Iris pigment epithelial cell (primary cell): ENCODE measurements at regions not wholly inside any gene's neighbourhood (a gene's known extent, or its start where the extent isn't known, plus 50 kb on each side); places are given as distances from the start of the nearest gene placed in this dataset.

Experiments used
- DNase-seq: peaks from one replicate; pipeline ENCODE4 v3.0.0-alpha.2; 2011; ENCODE audit warnings: low read depth

- DNase-seq, result no peak
These were observed 1531.1 kb upstream of the MIR17HG start for GRCh38 chr13:89816404-89816803.

DNA sequence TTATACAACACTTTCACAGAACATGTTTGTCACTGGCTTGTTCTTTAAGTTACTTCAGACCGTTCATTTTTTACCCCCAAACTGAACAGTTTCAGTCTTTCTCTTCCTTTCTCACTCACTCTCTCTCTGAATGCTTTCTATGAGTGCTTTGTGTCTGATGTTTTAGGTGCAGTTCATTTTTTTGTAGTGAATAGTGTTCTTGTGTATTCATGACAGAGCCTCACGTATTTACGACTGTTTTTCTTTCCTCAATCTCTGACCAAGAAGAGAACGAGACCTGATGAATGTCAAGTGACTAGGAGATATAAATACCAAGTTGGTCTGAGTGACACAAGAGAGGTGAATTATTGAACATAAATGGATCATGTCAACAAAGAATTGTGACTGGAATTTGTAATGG, 1525.0 kb upstream of the MIR17HG start:
- DNase-seq, result no peak

DNA sequence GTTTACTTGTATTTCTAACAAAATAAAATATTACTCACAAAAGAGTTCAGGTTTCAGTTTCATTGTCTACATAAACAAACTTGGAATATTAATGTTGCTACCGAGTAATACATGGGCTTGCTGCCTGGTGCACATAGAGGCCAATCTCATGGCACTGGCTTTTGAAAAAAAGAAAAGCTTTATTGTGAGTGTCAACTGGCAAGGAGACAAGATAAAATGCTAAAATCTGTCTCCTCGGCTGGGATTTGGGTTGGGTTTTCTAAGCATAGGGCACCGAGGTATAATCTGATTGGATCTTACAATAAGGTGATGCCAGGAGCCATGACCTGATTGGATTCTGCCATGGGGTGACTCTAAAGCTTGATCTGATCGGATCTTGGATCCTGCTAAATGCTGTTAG, 1519.9 kb upstream of the MIR17HG start:
- no peak for DNase-seq

- DNase-seq, result no peak
These were observed 1519.0 kb upstream of the MIR17HG start for GRCh38 chr13:89828506-89828905.

GRCh38 chr13:89831157-89831556, 1516.3 kb upstream of the MIR17HG start:
- DNase-seq, result no peak

GRCh38 chr13:89832827-89833226, 1514.7 kb upstream of the MIR17HG start:
- DNase-seq, result no peak

GRCh38 chr13:89843621-89844020, 1503.9 kb upstream of the MIR17HG start:
- no peak for DNase-seq

- no peak for DNase-seq
These were observed 1501.6 kb upstream of the MIR17HG start for GRCh38 chr13:89845874-89846273.

DNA sequence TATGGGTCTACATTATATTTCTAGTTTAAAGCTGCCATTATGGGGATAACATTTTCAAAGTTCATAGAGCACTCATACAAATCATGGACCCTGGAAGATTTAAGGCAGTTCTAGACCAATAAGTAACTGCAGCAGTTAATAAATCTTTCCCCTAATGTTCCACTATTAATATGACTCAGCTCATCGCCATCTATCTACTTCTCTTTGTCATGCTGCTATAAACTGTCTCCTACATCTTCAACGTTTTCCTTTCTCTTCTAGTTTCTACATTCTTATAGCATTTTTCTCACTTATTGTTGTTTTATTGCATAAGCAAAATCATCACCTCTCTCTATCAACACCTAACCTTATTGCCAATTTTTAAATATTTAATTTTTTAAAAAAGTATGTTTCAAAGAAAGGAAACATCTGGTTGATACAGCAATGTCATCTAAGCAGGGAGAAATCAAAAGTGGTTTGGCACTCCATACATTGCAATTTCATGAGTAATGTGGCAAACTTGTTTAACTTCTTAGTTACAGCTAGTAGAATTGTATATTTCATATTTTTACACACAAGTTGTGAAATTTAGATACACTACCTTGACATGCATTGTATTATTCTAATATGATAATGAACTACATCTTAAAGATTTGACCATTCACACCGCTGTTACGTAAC, 1500.4 kb upstream of the MIR17HG start:
- DNase-seq, result peak; percentile 25

DNA sequence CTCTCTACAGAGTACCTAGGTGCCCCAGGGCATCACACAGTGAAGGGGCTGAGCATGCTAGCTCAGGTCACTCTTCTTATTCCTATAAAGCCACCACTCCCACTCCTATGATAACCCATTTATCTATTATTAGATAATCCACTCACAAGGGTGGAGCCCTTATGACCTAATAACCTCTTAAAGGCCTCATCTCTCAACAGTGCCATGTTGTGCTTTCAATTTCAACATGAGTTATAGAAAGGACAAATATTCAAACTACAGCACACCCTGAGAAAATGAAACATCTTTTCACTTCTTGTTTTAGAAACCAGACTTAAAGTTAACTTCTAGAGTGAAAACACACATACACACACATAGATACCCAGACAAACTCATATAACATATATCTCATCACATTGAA, 1494.9 kb upstream of the MIR17HG start:
- no peak for DNase-seq

- DNase-seq, result no peak
These were observed 1491.0 kb upstream of the MIR17HG start for GRCh38 chr13:89856512-89856911.

- DNase-seq, result no peak
These were observed 1490.0 kb upstream of the MIR17HG start for GRCh38 chr13:89857502-89857901.

DNA sequence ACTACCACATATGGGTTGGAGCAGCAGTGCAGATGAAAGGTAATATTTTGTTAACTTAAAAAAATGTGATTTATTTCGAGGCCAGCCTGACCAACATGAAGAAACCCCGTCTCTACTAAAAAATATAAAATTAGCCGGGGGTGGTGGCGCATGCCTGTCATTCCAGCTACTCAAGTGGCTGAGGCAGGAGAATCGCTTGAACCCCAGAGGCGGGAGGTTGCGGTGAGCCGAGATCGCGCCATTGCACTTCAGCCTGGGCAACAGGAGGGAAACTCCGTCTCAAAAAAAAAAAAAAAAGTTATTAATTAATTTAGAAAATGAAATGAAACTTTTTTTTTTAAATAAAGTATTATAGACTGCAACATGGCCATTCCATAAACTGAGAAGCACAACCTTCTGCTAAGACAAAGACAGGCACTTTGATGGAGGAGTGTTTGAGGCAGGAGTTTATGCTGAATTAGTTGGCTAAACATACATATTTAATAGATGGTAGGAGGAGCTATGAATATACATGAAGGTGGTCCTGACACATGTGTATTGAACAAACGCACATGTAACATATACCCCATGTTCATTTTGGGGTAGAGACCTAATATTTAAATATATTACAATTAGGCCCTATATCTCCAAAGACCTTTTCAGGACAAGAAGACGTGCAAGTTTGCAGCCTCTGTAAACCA, 1485.3 kb upstream of the MIR17HG start:
- DNase-seq, result no peak

DNA sequence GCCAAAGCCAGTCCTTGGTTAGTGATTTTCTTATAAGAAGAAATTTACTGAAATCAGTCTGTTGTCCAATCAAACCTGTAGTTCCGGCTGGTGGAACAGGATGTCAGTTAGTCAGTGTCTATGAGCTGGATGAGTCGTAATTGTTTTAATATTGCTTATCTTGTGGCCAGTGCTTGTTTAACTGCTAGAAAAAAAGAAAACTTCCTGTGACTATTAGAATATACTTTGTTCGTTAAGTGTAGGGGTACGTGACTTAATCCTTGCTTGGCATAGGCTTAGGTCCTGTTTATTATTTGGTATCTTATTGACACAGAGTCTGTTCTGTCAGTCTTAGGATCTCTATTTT, 1484.8 kb upstream of the MIR17HG start:
- peak; percentile 4 for DNase-seq

DNA sequence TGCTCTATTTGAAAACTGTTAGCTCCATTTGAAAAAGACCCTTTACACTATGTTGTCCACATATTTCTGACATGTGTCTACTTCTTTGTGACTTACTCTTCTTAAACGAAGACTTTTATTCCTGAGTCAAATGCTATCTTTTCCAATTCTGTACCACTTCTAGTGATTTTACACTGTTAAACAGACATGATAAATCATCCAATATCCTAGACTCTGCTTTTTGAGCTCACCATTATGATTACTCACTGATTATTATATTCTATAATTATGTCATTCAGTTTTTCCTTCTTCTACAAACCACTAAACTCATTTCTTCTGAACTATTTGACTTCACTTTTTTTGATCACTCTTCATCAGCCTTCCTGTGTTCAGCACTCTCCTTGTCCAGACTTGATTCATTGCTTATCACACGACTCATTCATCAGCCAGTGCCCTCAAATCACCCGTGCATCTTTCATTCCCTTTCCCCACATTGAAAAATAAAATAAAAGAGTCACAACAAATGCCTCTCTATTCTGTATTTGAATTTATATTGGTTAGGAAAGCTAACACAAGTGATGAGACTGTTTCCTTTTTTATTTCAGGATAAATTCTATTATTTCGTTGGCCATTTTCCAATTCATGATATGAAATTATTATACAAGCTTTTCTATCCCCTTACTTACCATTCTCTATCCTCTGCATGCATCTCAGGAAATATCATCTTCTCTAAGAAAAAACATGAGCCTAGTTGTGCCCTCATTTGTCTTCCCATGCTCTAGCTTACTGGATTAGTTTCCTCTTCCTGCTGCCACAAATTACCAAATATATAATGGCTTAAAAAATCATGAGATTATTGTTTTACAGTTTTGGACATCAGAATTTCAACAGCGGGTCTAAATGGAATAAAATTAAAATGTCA, 1482.1 kb upstream of the MIR17HG start:
- DNase-seq, result peak; percentile 1

DNA sequence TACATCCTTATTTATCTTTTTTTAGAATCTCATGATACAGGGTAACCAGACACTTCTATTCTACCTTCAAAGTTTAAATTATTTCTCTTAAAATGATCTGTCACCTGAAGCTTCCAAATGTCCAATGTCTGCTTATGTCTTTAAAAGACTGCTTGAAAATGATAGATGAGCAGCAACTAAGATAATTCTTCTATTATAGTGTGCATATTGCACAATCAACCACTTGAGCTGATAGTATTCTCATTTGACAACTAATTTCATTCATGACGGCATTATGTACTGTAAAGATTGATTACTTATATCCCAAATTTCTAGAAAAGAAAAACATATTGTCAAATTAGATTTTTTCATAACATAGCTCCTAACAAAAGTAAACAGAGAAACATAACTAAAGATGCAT, 1478.2 kb upstream of the MIR17HG start:
- no peak for DNase-seq

DNA sequence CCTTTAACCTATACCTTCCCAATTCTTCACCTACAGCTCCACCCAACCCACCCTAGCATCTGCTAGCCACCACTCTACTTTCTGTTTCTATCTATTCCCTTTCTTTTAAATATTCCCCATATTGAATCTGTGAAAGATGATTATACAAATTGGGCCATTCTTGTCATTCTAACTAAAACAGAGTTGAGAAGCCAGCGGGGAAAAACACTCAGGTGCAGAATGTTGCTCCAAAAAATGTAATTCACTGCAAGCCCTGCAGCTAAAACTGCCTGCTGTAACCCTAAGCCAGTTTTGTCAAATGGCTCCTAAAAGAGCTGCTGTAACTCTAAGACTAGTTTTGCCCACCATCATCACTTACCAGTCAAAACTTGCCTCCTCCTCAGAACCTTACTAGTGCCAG, 1468.6 kb upstream of the MIR17HG start:
- DNase-seq, result no peak

DNA sequence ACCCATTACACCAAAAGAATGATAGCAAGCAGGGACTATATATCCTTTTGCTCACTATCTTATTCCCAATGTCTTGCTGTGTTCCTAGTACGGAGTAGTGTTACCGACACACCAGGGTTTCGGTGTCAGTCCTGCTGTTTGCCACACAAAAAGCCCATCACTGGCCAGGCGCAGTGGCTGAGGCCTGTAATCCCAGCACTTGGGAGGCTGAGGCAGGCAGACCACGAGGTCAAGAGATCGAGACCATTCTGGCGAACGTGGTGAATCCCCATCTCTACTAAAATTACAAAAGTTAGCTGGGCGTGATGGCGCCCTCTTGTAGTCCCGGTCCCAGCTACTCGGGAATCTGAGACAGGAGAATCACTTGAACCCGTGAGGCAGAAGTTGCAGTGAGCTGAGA, 1467.3 kb upstream of the MIR17HG start:
- no peak for DNase-seq

DNA sequence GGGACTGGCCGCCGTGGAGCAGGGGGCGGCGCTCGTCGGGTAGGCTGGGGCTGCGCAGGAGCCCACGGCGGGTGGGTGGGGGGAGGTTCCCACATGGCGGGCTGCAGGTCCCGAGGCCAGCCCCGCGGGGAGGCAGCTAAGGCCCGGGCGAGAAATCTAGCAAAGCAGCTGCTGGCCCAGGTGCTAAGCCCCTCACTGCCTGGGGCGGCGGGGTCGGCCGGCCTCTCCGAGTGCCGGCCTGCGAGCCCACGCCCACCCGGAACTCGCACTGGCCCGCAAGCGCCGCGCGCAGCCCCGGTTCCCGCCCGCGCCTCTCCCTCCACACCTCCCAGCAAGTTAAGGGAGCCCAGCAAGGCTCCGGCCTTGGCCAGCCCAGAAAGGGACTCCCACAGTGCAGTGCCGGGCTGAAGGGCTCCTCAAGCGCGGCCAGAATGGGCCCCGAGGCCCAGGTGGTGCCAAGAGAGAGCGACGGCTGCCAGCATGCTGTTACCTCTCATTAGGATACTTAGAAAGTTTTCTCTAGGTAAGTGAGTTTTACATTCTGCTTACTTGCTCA, 1463.5 kb upstream of the MIR17HG start:
- no peak for DNase-seq

- no peak for DNase-seq
These were observed 1456.7 kb upstream of the MIR17HG start for GRCh38 chr13:89890806-89891205.

- no peak for DNase-seq
These were observed 1456.1 kb upstream of the MIR17HG start for GRCh38 chr13:89891416-89891815.

DNA sequence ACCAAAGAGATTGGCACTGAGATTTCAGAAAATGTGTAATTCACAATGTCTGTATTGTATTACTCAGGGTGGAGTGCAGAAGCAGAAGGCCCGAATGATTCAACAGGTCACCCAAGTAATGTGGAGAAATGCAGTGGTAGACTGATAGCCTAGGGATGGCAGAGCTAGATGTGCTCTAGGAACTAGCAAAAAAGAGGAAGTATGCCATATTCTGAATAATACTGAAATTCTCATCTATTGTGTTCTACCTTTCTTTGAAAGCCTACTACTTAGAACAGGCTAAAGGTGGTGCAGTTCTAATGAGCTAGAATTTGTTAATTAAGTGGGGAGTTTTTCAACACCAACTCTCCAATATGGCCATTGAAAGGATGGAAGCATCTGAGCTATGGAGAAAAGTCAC, 1449.8 kb upstream of the MIR17HG start:
- no peak for DNase-seq
